H9 (cell line): ENCODE measurements at regions not wholly inside any gene's neighbourhood (a gene's known extent, or its start where the extent isn't known, plus 50 kb on each side); places are given as distances from the start of the nearest gene placed in this dataset.

ENCODE experiments used
- DNase-seq: peaks from one replicate; pipeline ENCODE4 v3.0.0-alpha.2; 2017
- H2AFZ ChIP-seq: one replicate; pipeline ENCODE4 v1.6.1; 2013; ENCODE audit warnings: mild to moderate bottlenecking, low read length, control low read depth, moderate library complexity
- H2AK5ac ChIP-seq: 2 replicates; pipeline ENCODE4 v1.6.1; 2013; ENCODE audit warnings: low read length, control low read depth, mixed read lengths; ENCODE audit not compliant: insufficient read length
- H2BK120ac ChIP-seq: one replicate; pipeline ENCODE4 v1.6.1; 2013; ENCODE audit warnings: low read depth, mild to moderate bottlenecking, low read length, control low read depth, inconsistent platforms; ENCODE audit not compliant: poor library complexity, severe bottlenecking
- H2BK12ac ChIP-seq: 2 replicates; pipeline ENCODE4 v1.6.1; 2013; ENCODE audit warnings: low read length, control low read depth, mixed read lengths, low read depth; ENCODE audit not compliant: insufficient read length
- H2BK15ac ChIP-seq: 2 replicates; pipeline ENCODE4 v1.6.1; 2013; ENCODE audit warnings: low read depth, low read length, control low read depth
- H2BK20ac ChIP-seq: one replicate; pipeline ENCODE4 v1.6.1; 2013; ENCODE audit warnings: low read depth, mild to moderate bottlenecking, low read length, control low read depth, inconsistent platforms; ENCODE audit not compliant: poor library complexity, severe bottlenecking
- H2BK5ac ChIP-seq: 2 replicates; pipeline ENCODE4 v1.6.1; 2013; ENCODE audit warnings: low read length, control low read depth, mixed read lengths; ENCODE audit not compliant: insufficient read length
- H3K14ac ChIP-seq: 2 replicates; pipeline ENCODE4 v1.6.1; 2013; ENCODE audit warnings: low read length, control low read depth; ENCODE audit not compliant: insufficient read depth
- H3K18ac ChIP-seq: 2 replicates; pipeline ENCODE4 v1.6.1; 2013; ENCODE audit warnings: low read depth, mild to moderate bottlenecking, mixed read lengths, low read length, control low read depth; ENCODE audit not compliant: insufficient read length
- H3K23ac ChIP-seq: 2 replicates; pipeline ENCODE4 v1.6.1; 2013; ENCODE audit warnings: low read length, control low read depth, mixed read lengths, low read depth; ENCODE audit not compliant: insufficient read length
- H3K23me2 ChIP-seq: 2 replicates; pipeline ENCODE4 v1.6.1; 2013; ENCODE audit warnings: low read depth, mild to moderate bottlenecking, mixed read lengths, low read length, control low read depth; ENCODE audit not compliant: insufficient read length, poor library complexity, severe bottlenecking
- H3K27ac ChIP-seq: 2 replicates; pipeline ENCODE4 v1.5.1; 2013; ENCODE audit warnings: low read length, control low read depth, mixed read lengths, low read depth; ENCODE audit not compliant: insufficient read length
- H3K27me3 ChIP-seq: 2 replicates; pipeline ENCODE4 v1.6.1; 2013; ENCODE audit warnings: low read length, control low read depth, inconsistent platforms; ENCODE audit not compliant: insufficient read depth
- H3K4ac ChIP-seq: 2 replicates; pipeline ENCODE4 v1.6.1; 2013; ENCODE audit warnings: low read depth, mild to moderate bottlenecking, control low read depth, inconsistent platforms, low read length, moderate library complexity
- H3K4me1 ChIP-seq: 2 replicates; pipeline ENCODE4 v1.6.1; 2013; ENCODE audit warnings: low read length, control low read depth, inconsistent platforms; ENCODE audit not compliant: insufficient read depth
- H3K4me2 ChIP-seq: 2 replicates; pipeline ENCODE4 v1.6.1; 2013; ENCODE audit warnings: low read length, control low read depth, mixed read lengths; ENCODE audit not compliant: insufficient read length, insufficient read depth
- H3K56ac ChIP-seq: 2 replicates; pipeline ENCODE4 v1.6.1; 2013; ENCODE audit warnings: low read depth, mild to moderate bottlenecking, mixed read lengths, low read length, control low read depth; ENCODE audit not compliant: insufficient read length
- H3K79me1 ChIP-seq: 2 replicates; pipeline ENCODE4 v1.6.1; 2013; ENCODE audit warnings: low read depth, mild to moderate bottlenecking, moderate library complexity, low read length, control low read depth, inconsistent platforms; ENCODE audit not compliant: insufficient read depth, poor library complexity, severe bottlenecking
- H3K79me2 ChIP-seq: 2 replicates; pipeline ENCODE4 v1.6.1; 2013; ENCODE audit warnings: low read length, control low read depth, inconsistent platforms; ENCODE audit not compliant: insufficient read depth
- H3K9ac ChIP-seq: 2 replicates; pipeline ENCODE4 v1.6.1; 2013; ENCODE audit warnings: low read length, control low read depth, mixed read lengths; ENCODE audit not compliant: insufficient read length; ENCODE audit errors: extremely low read depth
- H3K9me3 ChIP-seq: one replicate; pipeline ENCODE4 v1.6.1; 2013; ENCODE audit warnings: low read depth, low read length, inconsistent platforms; ENCODE audit not compliant: control insufficient read depth
- H3T11ph ChIP-seq: one replicate; pipeline ENCODE4 v1.6.1; 2013; ENCODE audit warnings: mild to moderate bottlenecking, low read length, control low read depth, inconsistent platforms
- H4K20me1 ChIP-seq: one replicate; pipeline ENCODE4 v1.6.1; 2013; ENCODE audit not compliant: control insufficient read depth, insufficient read length, insufficient read depth
- H4K5ac ChIP-seq: 2 replicates; pipeline ENCODE4 v1.6.1; 2013; ENCODE audit warnings: low read depth, mild to moderate bottlenecking, mixed read lengths, low read length, control low read depth; ENCODE audit not compliant: insufficient read length
- H4K8ac ChIP-seq: replicated peaks from 2 replicates; pipeline ENCODE4 v1.6.1; 2013; ENCODE audit warnings: low read length, control low read depth, mixed read lengths, low read depth; ENCODE audit not compliant: insufficient read length
- H4K91ac ChIP-seq: 2 replicates; pipeline ENCODE4 v1.6.1; 2013; ENCODE audit warnings: low read depth, mild to moderate bottlenecking, moderate library complexity, mixed read lengths, low read length, control low read depth; ENCODE audit not compliant: insufficient read length
- H3K27ac Mint-ChIP-seq, 3 experiments: 2 replicates in 2 of 3; 3 replicates in 1 of 3; pipeline ENCODE4 v1.8.0; 2020 to 2021; ENCODE audit warnings: mixed read lengths in 3 of 3, mild to moderate bottlenecking in 1 of 3, moderate library complexity in 1 of 3
- H3K27me3 Mint-ChIP-seq: 2 replicates; pipeline ENCODE4 v1.8.0; 2021; ENCODE audit warnings: low read depth, mild to moderate bottlenecking, moderate library complexity, mixed read lengths
- H3K36me3 Mint-ChIP-seq, 3 experiments: 2 replicates in 2 of 3; 3 replicates in 1 of 3; pipeline ENCODE4 v1.8.0; 2020 to 2021; ENCODE audit warnings: low read depth in 3 of 3, mixed read lengths in 3 of 3; ENCODE audit not compliant: insufficient read depth in 1 of 3
- H3K4me1 Mint-ChIP-seq, 2 experiments: 2 replicates each; pipeline ENCODE4 v1.8.0; 2020; ENCODE audit warnings: mixed read lengths in 2 of 2
- H3K4me3 Mint-ChIP-seq, 2 experiments: 2 replicates in 1 of 2; 3 replicates in 1 of 2; pipeline ENCODE4 v1.8.0; 2020 to 2021; ENCODE audit warnings: mild to moderate bottlenecking in 2 of 2, mixed read lengths in 2 of 2, moderate library complexity in 1 of 2
- H3K9me3 Mint-ChIP-seq, 2 experiments: 2 replicates in 1 of 2; 3 replicates in 1 of 2; pipeline ENCODE4 v1.8.0; 2020; ENCODE audit warnings: mild to moderate bottlenecking in 2 of 2, mixed read lengths in 2 of 2, moderate library complexity in 1 of 2
- TF ChIP-seq, protein P1 (sequence below): fragments of 200-600 bp; sonication (generic); conservative IDR thresholded peaks from 3 replicates; pipeline ENCODE4 v1.8.0; 2021; ENCODE audit warnings: antibody characterized with exemption, mild to moderate bottlenecking

DNA sequence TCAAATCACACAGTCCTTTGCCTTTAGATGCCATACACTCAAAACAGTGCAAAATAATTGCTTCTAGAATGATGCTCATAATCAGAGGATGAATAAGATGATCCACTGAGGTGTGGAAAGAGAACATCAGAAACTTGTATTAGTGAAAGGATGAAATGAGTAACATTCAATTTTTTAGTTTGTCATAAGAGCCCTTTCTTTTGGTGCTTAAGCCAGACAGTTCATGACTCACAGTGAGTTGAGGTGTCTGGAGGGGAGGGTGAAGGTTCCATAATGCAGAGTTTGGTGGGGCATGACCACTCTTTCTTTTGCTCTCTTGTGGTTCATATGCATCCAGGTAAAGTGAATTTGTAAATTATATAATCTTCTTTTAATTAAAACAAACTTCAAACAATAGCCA lies 415.0 kb upstream of the CELF4 start:
- Histone ChIP-seq H2BK20ac (no peak overlapping the region), H3K4ac (no peak overlapping the region), H3K18ac (no peak overlapping the region), H3K9me3 (no peaks in the 10 kb centered on the region), H2BK15ac (no peak overlapping the region), H3K79me2 (no peaks in the 10 kb centered on the region), H3K23me2 (no peaks in the 10 kb centered on the region), H3K4me1 (no peaks in the 10 kb centered on the region), H2AK5ac (no peak overlapping the region), H2BK12ac (no peak overlapping the region), H4K91ac (no peak overlapping the region), H3K79me1 (no peaks in the 10 kb centered on the region), H4K8ac (no peak overlapping the region), H4K5ac (no peak overlapping the region), H2BK5ac (no peak overlapping the region), H3K56ac (no peak overlapping the region), H4K20me1 (no peaks in the 10 kb centered on the region), H3K27me3 (no peaks in the 10 kb centered on the region), H3K4me2 (no peak overlapping the region), H3K14ac (no peak overlapping the region), H3K23ac (no peak overlapping the region), H2AFZ (no peak overlapping the region), H3K9ac (no peak overlapping the region), H2BK120ac (no peak overlapping the region), H3T11ph (no peak overlapping the region), H3K27ac (no peak overlapping the region)
- no peak for DNase-seq
- no peaks in the 10 kb centered on the region; the same call in 1 of the 2 replicates for H3K27me3 Mint-ChIP-seq
- peaks cover 13 to 14% of the 10 kb centered on the region in 2 experiments for H3K4me1 Mint-ChIP-seq
- no peaks in the 10 kb centered on the region; a peak in 1 of 7 replicates for H3K36me3 Mint-ChIP-seq
- no peak overlapping the region for H3K4me3 Mint-ChIP-seq
- H3K27ac Mint-ChIP-seq = no peak overlapping the region
- TF ChIP-seq, protein P1, sequence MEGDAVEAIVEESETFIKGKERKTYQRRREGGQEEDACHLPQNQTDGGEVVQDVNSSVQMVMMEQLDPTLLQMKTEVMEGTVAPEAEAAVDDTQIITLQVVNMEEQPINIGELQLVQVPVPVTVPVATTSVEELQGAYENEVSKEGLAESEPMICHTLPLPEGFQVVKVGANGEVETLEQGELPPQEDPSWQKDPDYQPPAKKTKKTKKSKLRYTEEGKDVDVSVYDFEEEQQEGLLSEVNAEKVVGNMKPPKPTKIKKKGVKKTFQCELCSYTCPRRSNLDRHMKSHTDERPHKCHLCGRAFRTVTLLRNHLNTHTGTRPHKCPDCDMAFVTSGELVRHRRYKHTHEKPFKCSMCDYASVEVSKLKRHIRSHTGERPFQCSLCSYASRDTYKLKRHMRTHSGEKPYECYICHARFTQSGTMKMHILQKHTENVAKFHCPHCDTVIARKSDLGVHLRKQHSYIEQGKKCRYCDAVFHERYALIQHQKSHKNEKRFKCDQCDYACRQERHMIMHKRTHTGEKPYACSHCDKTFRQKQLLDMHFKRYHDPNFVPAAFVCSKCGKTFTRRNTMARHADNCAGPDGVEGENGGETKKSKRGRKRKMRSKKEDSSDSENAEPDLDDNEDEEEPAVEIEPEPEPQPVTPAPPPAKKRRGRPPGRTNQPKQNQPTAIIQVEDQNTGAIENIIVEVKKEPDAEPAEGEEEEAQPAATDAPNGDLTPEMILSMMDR = no peak
- peaks cover 5% of the 10 kb centered on the region in 2 experiments; a peak in 3 of 5 replicates for H3K9me3 Mint-ChIP-seq
